Liver (tissue), 8 donors: ENCODE measurements at regions not wholly inside any gene's neighbourhood (a gene's known extent, or its start where the extent isn't known, plus 50 kb on each side); places are given as distances from the start of the nearest gene placed in this dataset.

ENCODE experiments used
- DNase-seq: peaks from one replicate; pipeline ENCODE4 v3.0.0-alpha.2; 2017; ENCODE audit warnings: low spot score
- H3K27ac ChIP-seq, 2 donors: one replicate each; pipeline ENCODE4 v1.7.0; 2013; ENCODE audit warnings: inconsistent platforms in 2 of 2, low read length in 2 of 2, control low read depth in 1 of 2, low read depth in 1 of 2, mild to moderate bottlenecking in 1 of 2
- H3K27me3 ChIP-seq, 4 donors: one replicate each; pipeline versions ENCODE4 v1.6.1 to v1.7.0; 2013; ENCODE audit warnings: low read length in 3 of 4, inconsistent platforms in 1 of 4, mild to moderate bottlenecking in 1 of 4, moderate library complexity in 1 of 4; ENCODE audit not compliant: control insufficient read depth in 4 of 4, insufficient read depth in 4 of 4
- H3K36me3 ChIP-seq, 4 donors: one replicate each; pipeline versions ENCODE4 v1.6.1 to v1.7.0; 2013; ENCODE audit warnings: low read length in 3 of 4, mild to moderate bottlenecking in 3 of 4, low read depth in 1 of 4, moderate library complexity in 1 of 4; ENCODE audit not compliant: control insufficient read depth in 4 of 4, insufficient read depth in 3 of 4
- H3K4me1 ChIP-seq, 4 donors: one replicate each; pipeline versions ENCODE4 v1.6.1 to v1.7.0; 2013; ENCODE audit warnings: low read length in 3 of 4, mild to moderate bottlenecking in 3 of 4, moderate library complexity in 1 of 4; ENCODE audit not compliant: control insufficient read depth in 4 of 4, insufficient read depth in 4 of 4
- H3K4me3 ChIP-seq, 3 donors: one replicate each; pipeline versions ENCODE4 v1.6.1 to v1.7.0; 2013; ENCODE audit warnings: low read length in 3 of 3, control low read depth in 1 of 3, low read depth in 1 of 3, mild to moderate bottlenecking in 1 of 3
- H3K9ac ChIP-seq, 2 donors: one replicate each; pipeline ENCODE4 v1.7.0; 2013; ENCODE audit warnings: low read length in 2 of 2, mild to moderate bottlenecking in 2 of 2, moderate library complexity in 2 of 2, control low read depth in 1 of 2, low read depth in 1 of 2
- H3K9me3 ChIP-seq, 4 donors: one replicate each; pipeline versions ENCODE4 v1.6.1 to v1.7.0; 2013; ENCODE audit warnings: low read length in 3 of 4; ENCODE audit not compliant: control insufficient read depth in 4 of 4
- CTCF ChIP-seq: fragments of 150-350 bp; IDR thresholded peaks from 2 replicates; pipeline ENCODE4 v1.5.1; 2017; ENCODE audit warnings: improper control_type of control experiment, low read depth, low read length; ENCODE audit not compliant: missing input control
- EGR1 ChIP-seq, 2 donors: IDR thresholded peaks; 2 replicates each; pipeline ENCODE4 v1.6.1; 2016 to 2018; ENCODE audit warnings: antibody characterized with exemption in 2 of 2, low read depth in 2 of 2
- FOXA2 ChIP-seq: IDR thresholded peaks from 2 replicates; pipeline ENCODE4 v1.6.1; 2016; ENCODE audit warnings: antibody characterized with exemption
- GABPA ChIP-seq, 2 donors: IDR thresholded peaks in 1 of 2; conservative IDR thresholded peaks in 1 of 2; 2 replicates each; pipeline ENCODE4 v1.6.1; 2016; ENCODE audit warnings: antibody characterized with exemption in 2 of 2, mild to moderate bottlenecking in 1 of 2, moderate library complexity in 1 of 2
- HNF4A ChIP-seq, 2 donors: conservative IDR thresholded peaks; 2 replicates each; pipeline ENCODE4 v1.6.1; 2016; ENCODE audit warnings: antibody characterized with exemption in 2 of 2, mild to moderate bottlenecking in 2 of 2
- MAX ChIP-seq: IDR thresholded peaks from 2 replicates; pipeline ENCODE4 v1.6.1; 2016; ENCODE audit warnings: antibody characterized with exemption
- NR2F2 ChIP-seq: IDR thresholded peaks from 2 replicates; pipeline ENCODE4 v1.6.1; 2016; ENCODE audit warnings: antibody characterized with exemption
- RAD21 ChIP-seq, 2 donors: IDR thresholded peaks; 2 replicates each; pipeline ENCODE4 v1.6.1; 2016; ENCODE audit warnings: antibody characterized with exemption in 2 of 2, mild to moderate bottlenecking in 2 of 2
- RXRA ChIP-seq, 2 donors: IDR thresholded peaks; 2 replicates each; pipeline ENCODE4 v1.6.1; 2017 to 2018; ENCODE audit warnings: antibody characterized with exemption in 2 of 2, mild to moderate bottlenecking in 1 of 2
- SP1 ChIP-seq: IDR thresholded peaks from 2 replicates; pipeline ENCODE4 v1.6.1; 2018; ENCODE audit warnings: antibody characterized with exemption, mild to moderate bottlenecking
- ZBTB33 ChIP-seq: IDR thresholded peaks from 2 replicates; pipeline ENCODE4 v1.6.1; 2016; ENCODE audit warnings: antibody characterized with exemption
- WGBS: extraction: QIAGEN DNeasy Blood & Tissue Kit; methylation state at CpG from one replicate; pipeline ENCODE4 v1.1.7; 2013; 5-methylcytosine and 5-hydroxymethylcytosine counted together
- TF ChIP-seq, protein P1 (sequence below): IDR thresholded peaks from 2 replicates; pipeline ENCODE4 v1.6.1; 2016; ENCODE audit warnings: antibody characterized with exemption, mild to moderate bottlenecking
- donor health status: healthy.
- donor health status: healthy.
- donor health status: healthy.
- donor health status: healthy.
- donor health status: healthy.

- Histone ChIP-seq H3K9ac (no peak overlapping the region), H3K36me3 (no peaks in the 10 kb centered on the region), H3K27ac (peak overlapping the region; percentile 2 to 15), H3K4me3 (no peak overlapping the region), H3K9me3 (no peaks in the 10 kb centered on the region), H3K4me1 (peaks cover 15 to 65% (median 51%) of the 10 kb centered on the region in 4 donors), H3K27me3 (no peaks in the 10 kb centered on the region)
- 74% methylated on average over 14 of the region's 14 CpGs for WGBS
- DNase-seq = no peak
- TF ChIP-seq NR2F2 = peak; percentile 15
- no peak for TF ChIP-seq SP1
- TF ChIP-seq RAD21 (IDR thresholded peaks at IDR 0.05) = peak in 1 of 2 donors; percentile 14
Observed at GRCh38 chr16:85173146-85173980, 61.1 kb upstream of the CIBAR2 start.

- Histone ChIP-seq H3K36me3 (no peaks in the 10 kb centered on the region), H3K27ac (peak overlapping the region; percentile 15 to 19), H3K27me3 (no peaks in the 10 kb centered on the region), H3K4me3 (no peak overlapping the region), H3K9ac (no peak overlapping the region), H3K4me1 (peaks cover 13 to 62% (median 48%) of the 10 kb centered on the region in 4 donors), H3K9me3 (no peaks in the 10 kb centered on the region)
- 40% methylated on average over 16 of the region's 16 CpGs for WGBS
- no peak for DNase-seq
- TF ChIP-seq GABPA (IDR thresholded peaks at IDR 0.05 in 1 of 2, conservative IDR thresholded peaks at IDR 0.05 in 1 of 2) (peak in 1 of 2 donors; percentile 74), SP1 (peak; percentile 11), CTCF (no peak), RXRA (IDR thresholded peaks at IDR 0.05) (peak in 1 of 2 donors; percentile 6), RAD21 (IDR thresholded peaks at IDR 0.05) (peak in 1 of 2 donors; percentile 42), ZBTB33 (no peak)
Observed at GRCh38 chr16:85173981-85174751, 61.9 kb upstream of the CIBAR2 start.

DNA sequence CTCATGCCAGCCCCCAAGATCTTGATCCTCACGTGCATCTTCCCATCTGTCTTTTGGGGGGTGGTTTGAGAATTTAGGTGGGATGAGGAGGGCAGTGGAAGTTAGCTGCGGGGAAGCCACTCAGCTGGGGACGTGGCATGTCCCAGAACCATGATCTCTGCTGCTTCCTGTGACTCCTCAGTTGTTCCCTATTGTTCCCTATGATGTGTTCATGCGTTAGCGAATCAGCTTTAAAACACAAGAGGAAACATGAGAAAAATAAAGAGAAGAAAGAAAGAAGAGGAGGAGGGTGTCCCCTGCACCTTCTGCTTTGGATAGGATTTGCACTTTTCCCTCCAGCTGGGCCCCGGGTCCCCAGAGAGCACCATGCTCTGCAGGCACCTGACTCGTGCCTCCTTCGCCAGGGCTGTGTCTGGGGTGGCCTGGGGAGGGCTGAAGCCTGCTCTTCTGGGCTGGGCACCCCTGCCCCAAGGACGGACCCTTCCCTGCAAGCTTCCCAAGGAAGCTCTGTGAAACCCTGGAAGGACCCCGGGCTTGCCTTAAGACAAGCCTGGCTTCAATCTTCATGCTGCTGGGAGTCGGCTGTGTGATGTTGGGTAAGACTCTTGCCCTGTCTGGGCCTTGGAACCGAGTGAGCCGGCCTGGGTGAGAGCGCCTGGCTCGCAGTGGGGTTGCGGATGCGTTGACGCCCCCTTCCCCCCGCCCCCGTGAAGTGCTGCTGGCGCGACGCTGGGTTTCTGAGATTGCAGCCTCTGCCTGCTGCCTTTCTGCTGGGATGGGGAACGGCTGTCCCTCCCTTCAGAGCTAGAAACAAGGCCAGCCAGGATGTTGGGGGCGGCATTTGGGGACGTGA lies 62.8 kb upstream of the CIBAR2 start:
- DNase-seq = no peak
- WGBS = 81% methylated on average over 26 of the region's 26 CpGs
- H3K27ac ChIP-seq = peak overlapping the region in 1 of 2 donors; percentile 19
- H3K9ac ChIP-seq = no peak overlapping the region
- H3K36me3 ChIP-seq = no peaks in the 10 kb centered on the region
- no peak overlapping the region for H3K4me3 ChIP-seq
- no peaks in the 10 kb centered on the region for H3K9me3 ChIP-seq
- peaks cover 7 to 55% (median 45%) of the 10 kb centered on the region in 4 donors for H3K4me1 ChIP-seq
- H3K27me3 ChIP-seq = no peaks in the 10 kb centered on the region
- no peak for TF ChIP-seq EGR1 (IDR thresholded peaks at IDR 0.05; ENCODE audit: low read depth in 2 of 2)
- no peak for TF ChIP-seq HNF4A (conservative IDR thresholded peaks at IDR 0.05)
- TF ChIP-seq ZBTB33 = no peak
- no peak for TF ChIP-seq RAD21 (IDR thresholded peaks at IDR 0.05)
- no peak for TF ChIP-seq MAX
- no peak for TF ChIP-seq FOXA2
- TF ChIP-seq, protein P1, sequence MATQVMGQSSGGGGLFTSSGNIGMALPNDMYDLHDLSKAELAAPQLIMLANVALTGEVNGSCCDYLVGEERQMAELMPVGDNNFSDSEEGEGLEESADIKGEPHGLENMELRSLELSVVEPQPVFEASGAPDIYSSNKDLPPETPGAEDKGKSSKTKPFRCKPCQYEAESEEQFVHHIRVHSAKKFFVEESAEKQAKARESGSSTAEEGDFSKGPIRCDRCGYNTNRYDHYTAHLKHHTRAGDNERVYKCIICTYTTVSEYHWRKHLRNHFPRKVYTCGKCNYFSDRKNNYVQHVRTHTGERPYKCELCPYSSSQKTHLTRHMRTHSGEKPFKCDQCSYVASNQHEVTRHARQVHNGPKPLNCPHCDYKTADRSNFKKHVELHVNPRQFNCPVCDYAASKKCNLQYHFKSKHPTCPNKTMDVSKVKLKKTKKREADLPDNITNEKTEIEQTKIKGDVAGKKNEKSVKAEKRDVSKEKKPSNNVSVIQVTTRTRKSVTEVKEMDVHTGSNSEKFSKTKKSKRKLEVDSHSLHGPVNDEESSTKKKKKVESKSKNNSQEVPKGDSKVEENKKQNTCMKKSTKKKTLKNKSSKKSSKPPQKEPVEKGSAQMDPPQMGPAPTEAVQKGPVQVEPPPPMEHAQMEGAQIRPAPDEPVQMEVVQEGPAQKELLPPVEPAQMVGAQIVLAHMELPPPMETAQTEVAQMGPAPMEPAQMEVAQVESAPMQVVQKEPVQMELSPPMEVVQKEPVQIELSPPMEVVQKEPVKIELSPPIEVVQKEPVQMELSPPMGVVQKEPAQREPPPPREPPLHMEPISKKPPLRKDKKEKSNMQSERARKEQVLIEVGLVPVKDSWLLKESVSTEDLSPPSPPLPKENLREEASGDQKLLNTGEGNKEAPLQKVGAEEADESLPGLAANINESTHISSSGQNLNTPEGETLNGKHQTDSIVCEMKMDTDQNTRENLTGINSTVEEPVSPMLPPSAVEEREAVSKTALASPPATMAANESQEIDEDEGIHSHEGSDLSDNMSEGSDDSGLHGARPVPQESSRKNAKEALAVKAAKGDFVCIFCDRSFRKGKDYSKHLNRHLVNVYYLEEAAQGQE = no peak
- TF ChIP-seq GABPA (IDR thresholded peaks at IDR 0.05 in 1 of 2, conservative IDR thresholded peaks at IDR 0.05 in 1 of 2) = no peak
